Loucy (cell line): ENCODE measurements at regions not wholly inside any gene's neighbourhood (a gene's known extent, or its start where the extent isn't known, plus 50 kb on each side); places are given as distances from the start of the nearest gene placed in this dataset.

Experiments used
- EZH2phosphoT487 ChIP-seq: fragments of 200-600 bp; IDR thresholded peaks from 2 replicates; pipeline ENCODE4 v1.6.1; 2018; ENCODE audit warnings: antibody characterized with exemption, mild to moderate bottlenecking, moderate library complexity, borderline replicate concordance
- TF ChIP-seq, protein P1 (sequence below): fragments of 200-600 bp; sonication (generic); conservative IDR thresholded peaks from 2 replicates; pipeline ENCODE4 v1.5.1; 2014; ENCODE audit warnings: mild to moderate bottlenecking, antibody characterized with exemption, low read length

- TF ChIP-seq, protein P1, sequence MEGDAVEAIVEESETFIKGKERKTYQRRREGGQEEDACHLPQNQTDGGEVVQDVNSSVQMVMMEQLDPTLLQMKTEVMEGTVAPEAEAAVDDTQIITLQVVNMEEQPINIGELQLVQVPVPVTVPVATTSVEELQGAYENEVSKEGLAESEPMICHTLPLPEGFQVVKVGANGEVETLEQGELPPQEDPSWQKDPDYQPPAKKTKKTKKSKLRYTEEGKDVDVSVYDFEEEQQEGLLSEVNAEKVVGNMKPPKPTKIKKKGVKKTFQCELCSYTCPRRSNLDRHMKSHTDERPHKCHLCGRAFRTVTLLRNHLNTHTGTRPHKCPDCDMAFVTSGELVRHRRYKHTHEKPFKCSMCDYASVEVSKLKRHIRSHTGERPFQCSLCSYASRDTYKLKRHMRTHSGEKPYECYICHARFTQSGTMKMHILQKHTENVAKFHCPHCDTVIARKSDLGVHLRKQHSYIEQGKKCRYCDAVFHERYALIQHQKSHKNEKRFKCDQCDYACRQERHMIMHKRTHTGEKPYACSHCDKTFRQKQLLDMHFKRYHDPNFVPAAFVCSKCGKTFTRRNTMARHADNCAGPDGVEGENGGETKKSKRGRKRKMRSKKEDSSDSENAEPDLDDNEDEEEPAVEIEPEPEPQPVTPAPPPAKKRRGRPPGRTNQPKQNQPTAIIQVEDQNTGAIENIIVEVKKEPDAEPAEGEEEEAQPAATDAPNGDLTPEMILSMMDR, result no peak
- TF ChIP-seq EZH2phosphoT487, result no peak
Measured at GRCh38 chr10:56269181-56269580, 91.9 kb downstream of the ZWINT start.
